ENCODE measurements at regions not wholly inside any gene's neighbourhood (a gene's known extent, or its start where the extent isn't known, plus 50 kb on each side); places are given as distances from the start of the nearest gene placed in this dataset.

DNA sequence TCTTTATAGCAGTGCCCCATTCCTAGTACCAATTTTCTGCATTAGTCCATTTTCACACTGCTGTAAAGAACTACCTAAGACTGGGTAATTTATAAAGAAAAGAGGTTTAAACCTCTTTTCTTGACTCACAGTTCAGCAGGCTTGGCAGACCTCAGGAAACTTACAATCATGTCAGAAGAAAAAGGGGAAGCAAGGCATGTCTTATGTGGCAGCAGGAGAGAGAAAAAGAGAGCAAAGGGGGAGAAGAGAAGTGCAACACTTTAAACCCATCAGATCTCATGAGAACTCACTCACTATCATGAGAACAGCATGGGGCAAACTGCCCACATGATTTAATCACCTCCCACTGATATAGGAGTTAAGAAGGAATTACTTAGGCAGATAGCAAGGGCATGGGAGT, 101.6 kb upstream of the PLEKHG7 start:
- H3K36me3 ChIP-seq (ENCODE audit: insufficient read depth, low read length), result no peaks in the 10 kb centered on the region
- TF ChIP-seq, protein P1, sequence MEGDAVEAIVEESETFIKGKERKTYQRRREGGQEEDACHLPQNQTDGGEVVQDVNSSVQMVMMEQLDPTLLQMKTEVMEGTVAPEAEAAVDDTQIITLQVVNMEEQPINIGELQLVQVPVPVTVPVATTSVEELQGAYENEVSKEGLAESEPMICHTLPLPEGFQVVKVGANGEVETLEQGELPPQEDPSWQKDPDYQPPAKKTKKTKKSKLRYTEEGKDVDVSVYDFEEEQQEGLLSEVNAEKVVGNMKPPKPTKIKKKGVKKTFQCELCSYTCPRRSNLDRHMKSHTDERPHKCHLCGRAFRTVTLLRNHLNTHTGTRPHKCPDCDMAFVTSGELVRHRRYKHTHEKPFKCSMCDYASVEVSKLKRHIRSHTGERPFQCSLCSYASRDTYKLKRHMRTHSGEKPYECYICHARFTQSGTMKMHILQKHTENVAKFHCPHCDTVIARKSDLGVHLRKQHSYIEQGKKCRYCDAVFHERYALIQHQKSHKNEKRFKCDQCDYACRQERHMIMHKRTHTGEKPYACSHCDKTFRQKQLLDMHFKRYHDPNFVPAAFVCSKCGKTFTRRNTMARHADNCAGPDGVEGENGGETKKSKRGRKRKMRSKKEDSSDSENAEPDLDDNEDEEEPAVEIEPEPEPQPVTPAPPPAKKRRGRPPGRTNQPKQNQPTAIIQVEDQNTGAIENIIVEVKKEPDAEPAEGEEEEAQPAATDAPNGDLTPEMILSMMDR (conservative IDR thresholded peaks at IDR 0.05; ENCODE audit: low read length), result no peak
- TF ChIP-seq EZH2phosphoT487 (IDR thresholded peaks at IDR 0.05; ENCODE audit: borderline replicate concordance, low read depth, low read length), result no peak
- CTCF ChIA-PET (ENCODE audit: unreplicated experiment), result no interaction called here
- no peak overlapping the region for H2AFZ ChIP-seq (ENCODE audit: low read length)
- no peaks in the 10 kb centered on the region for H3K4me1 ChIP-seq (ENCODE audit: insufficient read depth, low read length, poor library complexity, severe bottlenecking)
- H4K20me1 ChIP-seq (ENCODE audit: insufficient read depth, low read length), result no peaks in the 10 kb centered on the region
- no TSS peak for BruUV-seq (replicated peaks)
- POLR2A ChIA-PET, result no interaction called here
- intact Hi-C loops (cut with micrococcal nuclease; ENCODE audit: unreplicated experiment), result no loop called here
- no peaks in the 10 kb centered on the region for H3K79me2 ChIP-seq (ENCODE audit: insufficient read depth, low read depth, low read length)
- no peak for DNase-seq (ENCODE audit: low spot score)
- no peak overlapping the region for H3K4me2 ChIP-seq (ENCODE audit: low read length)
- no peaks in the 10 kb centered on the region for H3K9me2 ChIP-seq (ENCODE audit: insufficient read depth, low read length)
- H3K4me3 ChIP-seq (ENCODE audit: low read depth, low read length, poor library complexity, severe bottlenecking), result no peak overlapping the region
- no peak overlapping the region for H3K27ac ChIP-seq (ENCODE audit: low read depth, low read length, poor library complexity, severe bottlenecking)
- peaks cover 18% of the 10 kb centered on the region for H3K9me3 ChIP-seq (ENCODE audit: low read length)

DNA sequence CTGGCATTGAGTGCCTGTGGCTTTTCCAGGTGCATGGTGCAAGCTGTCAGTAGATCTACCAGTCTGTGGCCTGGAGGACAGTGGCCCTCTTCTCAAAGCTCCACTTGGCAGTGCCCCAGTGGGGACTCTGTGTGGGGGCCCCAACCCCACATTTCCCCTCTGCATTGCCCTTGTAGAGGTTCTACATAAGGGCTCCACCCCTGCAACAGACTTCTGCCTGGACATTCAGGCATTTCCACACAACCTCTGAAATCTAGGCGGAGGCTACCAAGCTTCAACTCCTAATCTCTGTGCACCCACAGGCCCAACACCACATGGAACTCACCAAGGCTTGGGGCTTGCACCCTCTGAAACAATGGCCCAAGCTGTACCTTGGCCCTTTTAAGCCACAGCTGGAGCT, 102.7 kb upstream of the PLEKHG7 start:
- H3K4me1 ChIP-seq (ENCODE audit: insufficient read depth, low read length, poor library complexity, severe bottlenecking), result peaks cover 6% of the 10 kb centered on the region
- peak; percentile 30 for DNase-seq (ENCODE audit: low spot score)
- no peak overlapping the region for H3K27ac ChIP-seq (ENCODE audit: low read depth, low read length, poor library complexity, severe bottlenecking)
- H4K20me1 ChIP-seq (ENCODE audit: insufficient read depth, low read length), result no peaks in the 10 kb centered on the region
- ChIA-PET CTCF (ENCODE audit: unreplicated experiment) (no interaction called here), POLR2A (interaction anchor here (0.7 kb wide), 1 partner anchor 669 kb away, joined by 4 read pairs; no protein-coding TSS in a partner anchor)
- no TSS peak for BruUV-seq (replicated peaks)
- H3K9me3 ChIP-seq (ENCODE audit: low read length), result peaks cover 18% of the 10 kb centered on the region
- H3K4me3 ChIP-seq (ENCODE audit: low read depth, low read length, poor library complexity, severe bottlenecking), result no peak overlapping the region
- H3K4me2 ChIP-seq (ENCODE audit: low read length), result no peak overlapping the region
- TF ChIP-seq, protein P1 (conservative IDR thresholded peaks at IDR 0.05; ENCODE audit: low read length), result no peak
- H3K79me2 ChIP-seq (ENCODE audit: insufficient read depth, low read depth, low read length), result no peaks in the 10 kb centered on the region
- no peak overlapping the region for H2AFZ ChIP-seq (ENCODE audit: low read length)
- intact Hi-C loops (cut with micrococcal nuclease; ENCODE audit: unreplicated experiment), result no loop called here
- H3K36me3 ChIP-seq (ENCODE audit: insufficient read depth, low read length), result no peaks in the 10 kb centered on the region
- H3K9me2 ChIP-seq (ENCODE audit: insufficient read depth, low read length), result no peaks in the 10 kb centered on the region

DNA sequence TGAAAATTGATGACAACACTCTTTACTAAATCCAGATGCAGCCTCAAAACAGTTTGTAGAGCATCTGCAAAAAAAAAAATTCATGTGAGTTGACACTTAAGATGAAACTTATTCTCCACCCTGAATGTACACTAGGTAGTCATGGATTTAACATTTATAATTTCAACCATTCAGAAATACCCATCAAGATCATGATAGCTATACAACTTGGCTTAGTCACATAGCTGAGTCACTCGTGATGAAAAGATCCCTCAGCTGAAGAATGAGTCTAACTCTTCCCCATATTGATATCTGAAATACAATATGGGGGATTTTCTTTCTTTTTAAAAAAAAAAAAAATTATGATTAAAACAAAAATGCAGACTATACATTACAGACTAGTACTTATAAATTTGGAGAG, 104.8 kb upstream of the PLEKHG7 start:
- TF ChIP-seq, protein P1 (conservative IDR thresholded peaks at IDR 0.05; ENCODE audit: low read length), result no peak
- TF ChIP-seq EZH2phosphoT487 (IDR thresholded peaks at IDR 0.05; ENCODE audit: borderline replicate concordance, low read depth, low read length), result no peak
- Histone ChIP-seq H3K4me1 (ENCODE audit: insufficient read depth, low read length, poor library complexity, severe bottlenecking) (peaks cover 24% of the 10 kb centered on the region), H3K27ac (ENCODE audit: low read depth, low read length, poor library complexity, severe bottlenecking) (no peak overlapping the region), H3K36me3 (ENCODE audit: insufficient read depth, low read length) (no peaks in the 10 kb centered on the region), H3K9me3 (ENCODE audit: low read length) (peaks cover 23% of the 10 kb centered on the region), H3K79me2 (ENCODE audit: insufficient read depth, low read depth, low read length) (no peaks in the 10 kb centered on the region), H3K4me2 (ENCODE audit: low read length) (no peak overlapping the region), H3K9me2 (ENCODE audit: insufficient read depth, low read length) (no peaks in the 10 kb centered on the region), H4K20me1 (ENCODE audit: insufficient read depth, low read length) (no peaks in the 10 kb centered on the region), H2AFZ (ENCODE audit: low read length) (no peak overlapping the region), H3K4me3 (ENCODE audit: low read depth, low read length, poor library complexity, severe bottlenecking) (no peak overlapping the region)
- intact Hi-C loops (cut with micrococcal nuclease; ENCODE audit: unreplicated experiment), result no loop called here
- no peak for DNase-seq (ENCODE audit: low spot score)
- no TSS peak for BruUV-seq (replicated peaks)
- ChIA-PET POLR2A (interaction anchor here (0.6 to 1.1 kb wide), 2 partner anchors 10 to 593 kb away, joined by 3 read pairs; no protein-coding TSS in a partner anchor), CTCF (ENCODE audit: unreplicated experiment) (no interaction called here)

Data from OCI-LY7 (cell line).